Activated CD8-positive, alpha-beta memory T cell treated with anti-CD3 and anti-CD28 coated beads for 24 hours (primary cell): ENCODE measurements at regions not wholly inside any gene's neighbourhood (a gene's known extent, or its start where the extent isn't known, plus 50 kb on each side); places are given as distances from the start of the nearest gene placed in this dataset.
"Not testable (repeated sequence)": the region's sequence is repeated elsewhere in the genome, so short reads cannot be mapped to it uniquely, and the experiment has no call there.

Experiments used
- DNase-seq: peaks from one replicate; pipeline ENCODE4 v3.0.0-alpha.2; 2020

GRCh38 chr5:36392186-36392585 lies 90.5 kb upstream of the RANBP3L start:
- no peak for DNase-seq

GRCh38 chr5:36392818-36393217 lies 91.1 kb upstream of the RANBP3L start:
- no peak for DNase-seq

- DNase-seq, result no peak
These were observed 92.1 kb upstream of the RANBP3L start for GRCh38 chr5:36393656-36394428.

- no peak for DNase-seq
These were observed 93.6 kb upstream of the RANBP3L start for GRCh38 chr5:36395260-36395659.

GRCh38 chr5:36395947-36396346 lies 94.2 kb upstream of the RANBP3L start:
- DNase-seq, result not testable (repeated sequence)

GRCh38 chr5:36396640-36397039 lies 94.9 kb upstream of the RANBP3L start:
- DNase-seq, result no peak

GRCh38 chr5:36397901-36398536 lies 96.3 kb upstream of the RANBP3L start:
- no peak for DNase-seq

- no peak for DNase-seq
These were observed 100.8 kb upstream of the RANBP3L start for GRCh38 chr5:36402512-36402906.

- DNase-seq, result no peak
These were observed 102.1 kb upstream of the RANBP3L start for GRCh38 chr5:36403632-36404311.

DNA sequence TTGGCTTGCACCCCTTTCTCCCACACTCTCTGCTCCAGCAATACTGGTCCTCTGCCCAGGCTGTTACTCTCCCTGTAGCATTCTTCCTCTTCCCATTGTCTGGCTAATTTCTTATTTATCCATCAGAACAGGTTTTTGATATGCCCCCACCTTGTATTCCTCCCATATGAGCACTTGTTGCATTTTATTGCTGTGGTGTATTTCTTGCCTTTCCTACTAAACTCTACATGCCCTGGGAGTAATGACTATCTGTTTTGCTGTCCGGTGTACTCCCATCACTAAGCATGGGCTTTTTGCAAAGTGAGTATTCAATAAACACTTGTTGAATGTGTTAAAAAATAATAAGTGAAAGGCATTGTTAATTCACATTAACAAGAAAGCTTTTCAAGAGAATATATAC lies 104.3 kb upstream of the RANBP3L start:
- no peak for DNase-seq

DNA sequence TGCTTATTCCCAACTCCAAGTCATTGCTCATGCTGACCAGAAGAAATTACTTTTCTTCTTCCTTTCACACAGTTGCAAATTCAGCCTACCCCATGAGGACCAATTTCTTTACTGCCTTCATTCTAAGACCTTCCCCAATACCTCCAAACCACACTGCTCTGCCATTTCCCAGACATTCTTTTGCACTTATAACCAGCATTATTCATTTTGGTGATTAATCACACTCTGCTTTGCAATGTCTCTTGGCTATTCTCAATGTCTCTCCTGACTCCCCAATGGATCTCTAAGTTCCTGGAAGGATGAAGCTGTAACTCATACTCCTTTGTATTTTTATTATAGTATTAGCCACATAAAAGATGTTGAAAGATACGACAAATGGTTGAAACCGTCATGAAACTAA lies 105.7 kb upstream of the RANBP3L start:
- DNase-seq, result no peak

DNA sequence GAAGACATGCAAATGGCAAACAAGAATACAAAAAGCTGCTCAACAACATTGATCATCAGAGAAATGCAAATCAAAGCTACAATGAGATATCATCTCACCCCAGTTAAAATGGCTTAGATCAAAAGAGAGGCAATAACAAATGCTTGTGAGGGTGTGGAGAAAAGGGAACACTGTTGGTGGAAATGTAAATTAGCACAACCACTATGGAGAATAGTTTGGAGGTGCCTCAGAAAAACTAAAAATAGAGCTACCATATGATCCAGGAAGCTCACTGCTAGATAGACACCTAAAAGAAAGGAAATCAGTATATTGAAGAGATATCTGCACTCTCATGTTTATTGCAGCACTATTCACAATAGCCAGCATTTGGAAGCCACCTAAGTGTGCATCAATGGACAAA lies 108.0 kb upstream of the RANBP3L start:
- DNase-seq, result not testable (repeated sequence)

GRCh38 chr5:36410672-36411071 lies 109.0 kb upstream of the RANBP3L start:
- DNase-seq, result not testable (repeated sequence)

DNA sequence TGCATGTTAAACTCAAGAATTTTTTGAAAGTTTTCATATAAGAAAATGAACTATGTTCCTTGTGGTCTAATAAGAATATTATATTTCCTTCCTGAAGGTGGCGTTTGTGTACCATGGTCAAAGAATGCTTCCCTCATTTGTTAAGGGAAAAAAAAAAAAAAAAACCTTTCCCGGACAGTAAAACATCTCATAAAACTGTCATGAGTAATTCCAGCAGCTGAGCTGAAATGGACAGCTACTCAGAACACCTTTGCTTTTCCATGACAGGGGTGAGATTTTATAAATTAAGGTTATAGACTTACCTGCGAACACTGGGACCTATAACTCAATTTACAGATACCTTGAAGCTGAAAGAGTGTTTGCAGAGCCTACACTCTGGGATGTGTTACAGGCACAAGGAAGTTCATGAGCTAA lies 113.2 kb upstream of the RANBP3L start:
- no peak for DNase-seq

- DNase-seq, result no peak
These were observed 114.9 kb upstream of the RANBP3L start for GRCh38 chr5:36416605-36417004.

DNA sequence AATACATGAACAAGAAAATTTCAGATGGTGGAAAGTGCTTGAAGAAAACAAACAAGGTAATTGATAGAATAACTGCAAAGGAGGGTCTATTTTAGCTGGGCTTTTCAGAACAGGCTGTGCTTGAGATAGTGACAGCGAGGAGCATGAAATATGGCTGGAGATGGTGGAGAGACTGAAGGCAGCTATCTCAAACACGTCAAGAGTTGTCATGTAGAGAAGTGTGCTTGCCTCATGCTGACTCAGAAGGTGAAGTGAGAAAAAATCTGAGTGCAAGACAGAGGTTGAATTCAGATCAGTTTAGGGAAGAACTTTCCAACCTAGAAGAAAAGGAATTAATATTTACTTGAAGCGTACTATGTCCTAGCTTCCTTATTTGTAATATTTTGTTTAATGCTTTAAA lies 115.5 kb upstream of the RANBP3L start:
- no peak for DNase-seq

- no peak for DNase-seq
These were observed 116.0 kb upstream of the RANBP3L start for GRCh38 chr5:36417668-36418067.

GRCh38 chr5:36418152-36418979 lies 116.7 kb upstream of the RANBP3L start:
- DNase-seq, result no peak

- no peak for DNase-seq
These were observed 119.6 kb upstream of the RANBP3L start for GRCh38 chr5:36421256-36421655.

DNA sequence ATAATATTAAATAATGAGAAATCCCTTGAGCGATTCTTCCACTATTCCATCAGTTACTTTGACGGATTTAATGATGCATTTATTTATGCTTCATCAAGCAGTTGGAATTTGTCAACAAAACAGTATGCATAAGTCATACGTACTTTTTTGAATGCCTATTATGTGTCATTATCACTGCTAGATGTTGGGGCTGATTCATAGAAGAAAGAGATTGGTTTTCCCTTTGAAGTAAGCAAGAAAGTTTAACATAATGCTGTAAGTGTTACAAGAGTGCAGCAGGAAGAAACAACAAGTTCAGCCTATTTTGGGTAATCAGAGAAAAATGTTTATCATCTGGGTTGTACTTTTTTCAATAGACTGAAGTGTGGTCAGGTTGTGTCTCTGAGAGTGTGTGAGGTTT lies 121.2 kb upstream of the RANBP3L start:
- no peak for DNase-seq

DNA sequence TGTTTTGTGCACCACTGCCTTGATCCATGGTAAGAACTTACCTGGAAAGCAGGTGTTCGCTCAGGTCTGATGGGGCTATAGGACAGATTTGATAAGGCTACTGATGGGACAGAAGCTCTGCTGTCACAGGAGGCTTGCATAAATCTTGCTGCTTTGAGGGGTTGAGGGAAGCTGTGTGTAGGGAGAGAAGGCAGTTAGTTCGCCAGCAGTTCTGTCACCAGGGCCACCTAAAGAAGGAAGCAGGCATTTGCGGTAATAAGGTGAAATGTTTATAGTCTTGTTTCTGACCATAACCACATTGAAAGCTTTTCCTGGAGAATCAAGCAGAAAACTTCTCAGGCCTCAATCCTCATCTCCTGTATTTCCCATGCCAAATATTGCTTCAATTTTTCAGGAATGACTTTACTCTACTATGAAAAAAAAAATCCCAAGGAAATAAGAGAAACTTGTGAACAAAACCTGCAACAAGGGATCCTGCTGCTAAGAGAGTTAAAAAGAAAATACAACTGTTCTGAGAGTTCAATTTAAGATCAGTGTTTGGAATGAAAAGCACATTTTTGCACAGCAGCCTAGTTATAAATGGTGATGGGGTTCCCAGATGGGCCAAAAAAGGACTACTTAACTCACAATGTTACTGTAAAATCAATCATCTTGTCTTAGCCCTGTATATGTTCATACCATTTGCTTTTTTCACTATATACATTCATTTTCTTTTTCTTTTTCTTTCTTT lies 122.0 kb upstream of the RANBP3L start:
- DNase-seq, result no peak

DNA sequence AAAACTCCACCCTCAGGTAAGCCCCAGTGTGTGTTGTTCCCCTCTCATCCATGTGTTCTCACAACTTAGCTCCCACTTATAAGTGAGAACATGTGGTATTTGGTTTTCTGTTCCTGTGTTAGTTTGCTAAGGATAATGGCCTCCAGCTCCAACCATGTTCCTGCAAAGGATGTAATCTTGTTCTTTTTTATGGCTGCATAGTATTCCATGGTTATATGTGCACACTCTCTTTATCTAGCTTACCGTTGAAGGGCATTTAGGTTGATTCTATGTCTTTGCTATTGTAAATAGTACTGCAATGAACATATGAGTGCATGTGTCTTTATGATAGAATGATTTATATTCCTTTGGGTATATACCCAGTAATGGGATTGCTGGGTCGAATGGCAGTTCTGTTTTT lies 124.4 kb upstream of the RANBP3L start:
- not testable (repeated sequence) for DNase-seq
